MM.1S (cell line): ENCODE measurements at regions not wholly inside any gene's neighbourhood (a gene's known extent, or its start where the extent isn't known, plus 50 kb on each side); places are given as distances from the start of the nearest gene placed in this dataset.

ENCODE experiments used
- CTCF ChIP-seq: fragments of 300-600 bp; sonication (generic); IDR thresholded peaks from 2 replicates; pipeline ENCODE4 v1.5.1; 2016; ENCODE audit warnings: antibody characterized with exemption, low read length, mixed read lengths
- EZH2 ChIP-seq: fragments of 300-600 bp; sonication (generic); optimal IDR thresholded peaks from 2 replicates; pipeline ENCODE3; 2017; ENCODE audit warnings: low read depth, mild to moderate bottlenecking, antibody characterized with exemption, low read length, mixed read lengths
- EZH2phosphoT487 ChIP-seq: fragments of 300-600 bp; sonication (generic); IDR thresholded peaks from 2 replicates; pipeline ENCODE4 v1.6.1; 2018; ENCODE audit warnings: antibody characterized with exemption, low read length

GRCh38 chr7:131720703-131721102 is 164.3 kb upstream of the PODXL start:
- TF ChIP-seq CTCF (no peak), EZH2phosphoT487 (no peak), EZH2 (no peak)
